ENCODE measurements at regions not wholly inside any gene's neighbourhood (a gene's known extent, or its start where the extent isn't known, plus 50 kb on each side); places are given as distances from the start of the nearest gene placed in this dataset.

DNA sequence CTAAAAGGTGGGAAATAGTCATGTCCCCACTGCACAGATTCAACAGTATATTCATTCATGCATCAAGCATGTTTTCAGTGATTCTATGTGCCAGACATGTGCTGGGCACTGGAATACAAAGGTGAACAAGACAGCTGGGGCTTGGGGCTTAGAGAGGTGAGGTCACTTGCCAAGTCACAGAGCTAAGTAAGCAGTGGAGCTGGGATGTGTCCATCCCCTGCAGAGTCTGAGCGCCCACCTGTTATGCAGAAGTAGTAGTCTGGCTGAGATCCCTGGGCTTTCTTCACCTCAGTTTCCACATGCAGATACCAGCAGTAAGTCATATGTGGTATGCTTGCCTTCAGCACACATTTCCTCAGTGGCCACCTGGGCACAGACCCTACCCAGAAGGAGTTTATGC is 263.8 kb downstream of the DHX35 start:
- H3K4me3 ChIP-seq (ENCODE audit: extremely low read depth in 1 of 4, insufficient read depth in 2 of 4, low read depth in 3 of 4, low read length in 4 of 4) = no peak overlapping the region
- no peaks in the 10 kb centered on the region for H3K36me3 ChIP-seq (ENCODE audit: control insufficient read depth in 2 of 4, insufficient read depth in 4 of 4, low read length in 3 of 4)
- H2BK120ac ChIP-seq (replicated peaks; ENCODE audit: low read depth, low read length) = no peak overlapping the region
- H3K27ac ChIP-seq (ENCODE audit: low read depth, low read length) = no peak overlapping the region
- H3K79me1 ChIP-seq (ENCODE audit: low read depth, low read length) = no peaks in the 10 kb centered on the region
- H3K23me2 ChIP-seq (ENCODE audit: low read depth, low read length) = no peaks in the 10 kb centered on the region
- no peak overlapping the region for H3K9ac ChIP-seq (replicated peaks in 1 of 4; ENCODE audit: extremely low read depth in 1 of 4, low read depth in 3 of 4, low read length in 3 of 4)
- no peak overlapping the region for H2BK12ac ChIP-seq (ENCODE audit: low read depth, low read length)
- no peaks in the 10 kb centered on the region for H3K79me2 ChIP-seq (ENCODE audit: control insufficient read depth in 1 of 2, insufficient read depth in 2 of 2, low read length in 2 of 2)
- H3K4me1 ChIP-seq (replicated peaks in 1 of 4; ENCODE audit: control insufficient read depth in 3 of 4, insufficient read depth in 4 of 4, low read length in 3 of 4) = no peaks in the 10 kb centered on the region
- H3K14ac ChIP-seq (ENCODE audit: insufficient read length) = no peak overlapping the region
- H2AFZ ChIP-seq (ENCODE audit: low read length) = no peak overlapping the region
- H3K4ac ChIP-seq (replicated peaks; ENCODE audit: insufficient read length, low read depth, low read length) = no peak overlapping the region
- no peak overlapping the region for H2AK5ac ChIP-seq (ENCODE audit: low read depth, low read length)
- ChIA-PET POLR2A (ENCODE audit: partially characterized antibody) (no interaction called here), CTCF (ENCODE audit: partially characterized antibody) (interaction anchor here (0.7 to 2.2 kb wide), 5 partner anchors 10 to 114 kb away, joined by 3 to 6 read pairs (median 5); no protein-coding TSS in a partner anchor)
- DNase-seq (ENCODE audit: low read depth in 1 of 2, low spot score in 2 of 2) = no peak
- no peaks in the 10 kb centered on the region for H3K27me3 ChIP-seq (replicated peaks in 1 of 4; ENCODE audit: control insufficient read depth in 3 of 4, extremely low read depth in 1 of 4, insufficient read depth in 3 of 4, low read length in 3 of 4)
- H3K23ac ChIP-seq (ENCODE audit: insufficient read length) = no peak overlapping the region
- H3K18ac ChIP-seq (ENCODE audit: extremely low read depth, low read length) = no peak overlapping the region
- H2BK15ac ChIP-seq (ENCODE audit: low read length) = no peak overlapping the region
- no peaks in the 10 kb centered on the region for H4K20me1 ChIP-seq (replicated peaks in 1 of 2; ENCODE audit: control insufficient read depth in 1 of 2, insufficient read depth in 2 of 2, low read length in 2 of 2)
- no peaks in the 10 kb centered on the region for H3K9me3 ChIP-seq (ENCODE audit: insufficient read depth in 2 of 2, low read depth in 1 of 2, low read length in 1 of 2)
- H2BK20ac ChIP-seq (ENCODE audit: low read length) = no peak overlapping the region
- no peak overlapping the region for H4K91ac ChIP-seq (replicated peaks; ENCODE audit: insufficient read length, low read length)
- no peak overlapping the region for H4K8ac ChIP-seq (ENCODE audit: extremely low read depth, insufficient read depth, low read length)
- no peak overlapping the region for H4K5ac ChIP-seq (ENCODE audit: insufficient read length, low read depth, low read length)
- no peak overlapping the region for H2BK5ac ChIP-seq (ENCODE audit: low read depth, low read length)
- WGBS, 2 experiments (ENCODE audit: extremely low coverage in 1 of 2, insufficient coverage in 1 of 2, insufficient read length in 1 of 2, insufficient replicate concordance in 2 of 2, low coverage in 1 of 2, low lambda C conversion rate in 2 of 2, missing lambda C conversion rate in 1 of 2) = 91% methylated on average over 1 of the region's 1 CpG; no CpG with 5 or more reads in 1 of the 2 experiments
- FAIRE-seq = no peak
- H3K56ac ChIP-seq (replicated peaks; ENCODE audit: insufficient read length, low read depth, low read length) = no peak overlapping the region
- no peak overlapping the region for H3K4me2 ChIP-seq (ENCODE audit: insufficient read depth in 1 of 2, low read depth in 2 of 2, low read length in 2 of 2)
- TF ChIP-seq NANOG (IDR thresholded peaks at IDR 0.05; ENCODE audit: insufficient read depth, low read depth, low read length, poor library complexity, severe bottlenecking) (no peak), RBBP5 (IDR thresholded peaks at IDR 0.05; ENCODE audit: borderline replicate concordance, low read depth, low read length) (no peak)
